Naive thymus-derived CD4-positive, alpha-beta T cell (primary cell): ENCODE measurements at regions not wholly inside any gene's neighbourhood (a gene's known extent, or its start where the extent isn't known, plus 50 kb on each side); places are given as distances from the start of the nearest gene placed in this dataset. TPM values are rescaled to one million over a fixed set of nuclear protein-coding genes. Genes with fewer than 3 reads are reported as not detected.

Source experiments
- microRNA-seq: library from miRNA; unstranded; fragments of <30 nt; microRNA quantifications from one replicate; pipeline ENCODE4 v1.2.0, GENCODE V29; 2022; ENCODE audit warnings: borderline microRNAs expressed

Small RNA genes lying in the stretch of these regions (microRNA-seq; reads per million reads assigned to microRNA genes)
- not detected for gene MIR466
